ENCODE measurements at regions not wholly inside any gene's neighbourhood (a gene's known extent, or its start where the extent isn't known, plus 50 kb on each side); places are given as distances from the start of the nearest gene placed in this dataset.

- no peak for TF ChIP-seq CTCF (tag by site-specific recombination; IDR thresholded peaks at IDR 0.05)
- no peak for TF ChIP-seq ZNF549 (tag by site-specific recombination; IDR thresholded peaks at IDR 0.05)
- TF ChIP-seq KLF7 (tag by site-specific recombination; IDR thresholded peaks at IDR 0.05; ENCODE audit: borderline replicate concordance) = no peak
- no peak for TF ChIP-seq ZNF324 (tag by site-specific recombination; IDR thresholded peaks at IDR 0.05)
- TF ChIP-seq TCF7L2 (IDR thresholded peaks at IDR 0.05; ENCODE audit: borderline replicate concordance, low read depth, low read length) = no peak
- TF ChIP-seq ZBTB6 (tag by site-specific recombination; IDR thresholded peaks at IDR 0.05) = no peak
- no peak for TF ChIP-seq SCRT1 (tag by site-specific recombination; IDR thresholded peaks at IDR 0.05; ENCODE audit: borderline replicate concordance)
- TF ChIP-seq ZNF501 (tag by site-specific recombination; IDR thresholded peaks at IDR 0.05) = no peak
- TF ChIP-seq ZNF544 (tag by site-specific recombination; IDR thresholded peaks at IDR 0.05) = no peak
- no peak for TF ChIP-seq TSHZ1 (tag by site-specific recombination; IDR thresholded peaks at IDR 0.05; ENCODE audit: borderline replicate concordance)
- TF ChIP-seq ZNF837 (tag by site-specific recombination; IDR thresholded peaks at IDR 0.05) = no peak
- TF ChIP-seq, protein P1, sequence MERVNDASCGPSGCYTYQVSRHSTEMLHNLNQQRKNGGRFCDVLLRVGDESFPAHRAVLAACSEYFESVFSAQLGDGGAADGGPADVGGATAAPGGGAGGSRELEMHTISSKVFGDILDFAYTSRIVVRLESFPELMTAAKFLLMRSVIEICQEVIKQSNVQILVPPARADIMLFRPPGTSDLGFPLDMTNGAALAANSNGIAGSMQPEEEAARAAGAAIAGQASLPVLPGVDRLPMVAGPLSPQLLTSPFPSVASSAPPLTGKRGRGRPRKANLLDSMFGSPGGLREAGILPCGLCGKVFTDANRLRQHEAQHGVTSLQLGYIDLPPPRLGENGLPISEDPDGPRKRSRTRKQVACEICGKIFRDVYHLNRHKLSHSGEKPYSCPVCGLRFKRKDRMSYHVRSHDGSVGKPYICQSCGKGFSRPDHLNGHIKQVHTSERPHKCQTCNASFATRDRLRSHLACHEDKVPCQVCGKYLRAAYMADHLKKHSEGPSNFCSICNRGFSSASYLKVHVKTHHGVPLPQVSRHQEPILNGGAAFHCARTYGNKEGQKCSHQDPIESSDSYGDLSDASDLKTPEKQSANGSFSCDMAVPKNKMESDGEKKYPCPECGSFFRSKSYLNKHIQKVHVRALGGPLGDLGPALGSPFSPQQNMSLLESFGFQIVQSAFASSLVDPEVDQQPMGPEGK (tag by site-specific recombination; IDR thresholded peaks at IDR 0.05) = no peak
- no peak for TF ChIP-seq ZNF239 (tag by site-specific recombination; IDR thresholded peaks at IDR 0.05)
- TF ChIP-seq, protein P2, sequence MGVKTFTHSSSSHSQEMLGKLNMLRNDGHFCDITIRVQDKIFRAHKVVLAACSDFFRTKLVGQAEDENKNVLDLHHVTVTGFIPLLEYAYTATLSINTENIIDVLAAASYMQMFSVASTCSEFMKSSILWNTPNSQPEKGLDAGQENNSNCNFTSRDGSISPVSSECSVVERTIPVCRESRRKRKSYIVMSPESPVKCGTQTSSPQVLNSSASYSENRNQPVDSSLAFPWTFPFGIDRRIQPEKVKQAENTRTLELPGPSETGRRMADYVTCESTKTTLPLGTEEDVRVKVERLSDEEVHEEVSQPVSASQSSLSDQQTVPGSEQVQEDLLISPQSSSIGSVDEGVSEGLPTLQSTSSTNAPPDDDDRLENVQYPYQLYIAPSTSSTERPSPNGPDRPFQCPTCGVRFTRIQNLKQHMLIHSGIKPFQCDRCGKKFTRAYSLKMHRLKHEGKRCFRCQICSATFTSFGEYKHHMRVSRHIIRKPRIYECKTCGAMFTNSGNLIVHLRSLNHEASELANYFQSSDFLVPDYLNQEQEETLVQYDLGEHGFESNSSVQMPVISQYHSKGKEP (tag by site-specific recombination; IDR thresholded peaks at IDR 0.05) = no peak
Measured at GRCh38 chr4:53717064-53717549, 125.8 kb upstream of the LNX1 start.
